ENCODE measurements at regions not wholly inside any gene's neighbourhood (a gene's known extent, or its start where the extent isn't known, plus 50 kb on each side); places are given as distances from the start of the nearest gene placed in this dataset.

DNA sequence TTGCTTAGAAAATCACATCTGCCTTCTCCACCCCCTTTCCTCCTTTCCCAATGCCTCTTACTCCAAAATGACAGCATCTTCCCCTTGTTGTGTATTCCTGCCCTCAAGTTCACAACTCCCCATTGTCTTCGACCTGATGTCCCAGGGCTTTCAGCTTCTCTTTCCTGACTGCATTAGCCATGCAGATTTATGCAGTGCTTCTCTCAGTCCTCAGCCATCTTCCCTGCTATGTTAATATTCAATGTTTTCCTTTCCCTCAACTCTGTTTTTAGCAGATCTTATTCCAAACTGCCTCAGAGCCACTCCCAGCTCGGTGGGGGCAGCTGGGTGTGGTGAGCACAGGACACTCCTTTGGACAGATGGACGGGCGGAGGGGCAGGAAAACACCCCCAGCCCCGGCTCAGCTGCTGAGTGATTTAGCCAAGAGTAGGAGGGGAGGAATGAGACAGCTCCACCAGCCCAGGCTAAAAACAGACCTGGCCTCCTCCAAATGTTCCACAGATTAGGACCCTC lies 71.0 kb downstream of the CD2 start:
- TF ChIP-seq, protein P1, sequence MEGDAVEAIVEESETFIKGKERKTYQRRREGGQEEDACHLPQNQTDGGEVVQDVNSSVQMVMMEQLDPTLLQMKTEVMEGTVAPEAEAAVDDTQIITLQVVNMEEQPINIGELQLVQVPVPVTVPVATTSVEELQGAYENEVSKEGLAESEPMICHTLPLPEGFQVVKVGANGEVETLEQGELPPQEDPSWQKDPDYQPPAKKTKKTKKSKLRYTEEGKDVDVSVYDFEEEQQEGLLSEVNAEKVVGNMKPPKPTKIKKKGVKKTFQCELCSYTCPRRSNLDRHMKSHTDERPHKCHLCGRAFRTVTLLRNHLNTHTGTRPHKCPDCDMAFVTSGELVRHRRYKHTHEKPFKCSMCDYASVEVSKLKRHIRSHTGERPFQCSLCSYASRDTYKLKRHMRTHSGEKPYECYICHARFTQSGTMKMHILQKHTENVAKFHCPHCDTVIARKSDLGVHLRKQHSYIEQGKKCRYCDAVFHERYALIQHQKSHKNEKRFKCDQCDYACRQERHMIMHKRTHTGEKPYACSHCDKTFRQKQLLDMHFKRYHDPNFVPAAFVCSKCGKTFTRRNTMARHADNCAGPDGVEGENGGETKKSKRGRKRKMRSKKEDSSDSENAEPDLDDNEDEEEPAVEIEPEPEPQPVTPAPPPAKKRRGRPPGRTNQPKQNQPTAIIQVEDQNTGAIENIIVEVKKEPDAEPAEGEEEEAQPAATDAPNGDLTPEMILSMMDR (IDR thresholded peaks at IDR 0.05), result no peak
- TF ChIP-seq POLR2A (IDR thresholded peaks at IDR 0.05), result no peak
